H9 (cell line): ENCODE measurements at regions not wholly inside any gene's neighbourhood (a gene's known extent, or its start where the extent isn't known, plus 50 kb on each side); places are given as distances from the start of the nearest gene placed in this dataset.

Experiments
- DNase-seq: peaks from one replicate; pipeline ENCODE4 v3.0.0-alpha.2; 2017
- H2AFZ ChIP-seq: one replicate; pipeline ENCODE4 v1.6.1; 2013; ENCODE audit warnings: mild to moderate bottlenecking, low read length, control low read depth, moderate library complexity
- H2AK5ac ChIP-seq: 2 replicates; pipeline ENCODE4 v1.6.1; 2013; ENCODE audit warnings: low read length, control low read depth, mixed read lengths; ENCODE audit not compliant: insufficient read length
- H2BK120ac ChIP-seq: one replicate; pipeline ENCODE4 v1.6.1; 2013; ENCODE audit warnings: low read depth, mild to moderate bottlenecking, low read length, control low read depth, inconsistent platforms; ENCODE audit not compliant: poor library complexity, severe bottlenecking
- H2BK12ac ChIP-seq: 2 replicates; pipeline ENCODE4 v1.6.1; 2013; ENCODE audit warnings: low read length, control low read depth, mixed read lengths, low read depth; ENCODE audit not compliant: insufficient read length
- H2BK15ac ChIP-seq: 2 replicates; pipeline ENCODE4 v1.6.1; 2013; ENCODE audit warnings: low read depth, low read length, control low read depth
- H2BK20ac ChIP-seq: one replicate; pipeline ENCODE4 v1.6.1; 2013; ENCODE audit warnings: low read depth, mild to moderate bottlenecking, low read length, control low read depth, inconsistent platforms; ENCODE audit not compliant: poor library complexity, severe bottlenecking
- H2BK5ac ChIP-seq: 2 replicates; pipeline ENCODE4 v1.6.1; 2013; ENCODE audit warnings: low read length, control low read depth, mixed read lengths; ENCODE audit not compliant: insufficient read length
- H3K14ac ChIP-seq: 2 replicates; pipeline ENCODE4 v1.6.1; 2013; ENCODE audit warnings: low read length, control low read depth; ENCODE audit not compliant: insufficient read depth
- H3K18ac ChIP-seq: 2 replicates; pipeline ENCODE4 v1.6.1; 2013; ENCODE audit warnings: low read depth, mild to moderate bottlenecking, mixed read lengths, low read length, control low read depth; ENCODE audit not compliant: insufficient read length
- H3K23ac ChIP-seq: 2 replicates; pipeline ENCODE4 v1.6.1; 2013; ENCODE audit warnings: low read length, control low read depth, mixed read lengths, low read depth; ENCODE audit not compliant: insufficient read length
- H3K23me2 ChIP-seq: 2 replicates; pipeline ENCODE4 v1.6.1; 2013; ENCODE audit warnings: low read depth, mild to moderate bottlenecking, mixed read lengths, low read length, control low read depth; ENCODE audit not compliant: insufficient read length, poor library complexity, severe bottlenecking
- H3K27ac ChIP-seq: 2 replicates; pipeline ENCODE4 v1.5.1; 2013; ENCODE audit warnings: low read length, control low read depth, mixed read lengths, low read depth; ENCODE audit not compliant: insufficient read length
- H3K27me3 ChIP-seq: 2 replicates; pipeline ENCODE4 v1.6.1; 2013; ENCODE audit warnings: low read length, control low read depth, inconsistent platforms; ENCODE audit not compliant: insufficient read depth
- H3K4ac ChIP-seq: 2 replicates; pipeline ENCODE4 v1.6.1; 2013; ENCODE audit warnings: low read depth, mild to moderate bottlenecking, control low read depth, inconsistent platforms, low read length, moderate library complexity
- H3K4me1 ChIP-seq: 2 replicates; pipeline ENCODE4 v1.6.1; 2013; ENCODE audit warnings: low read length, control low read depth, inconsistent platforms; ENCODE audit not compliant: insufficient read depth
- H3K4me2 ChIP-seq: 2 replicates; pipeline ENCODE4 v1.6.1; 2013; ENCODE audit warnings: low read length, control low read depth, mixed read lengths; ENCODE audit not compliant: insufficient read length, insufficient read depth
- H3K56ac ChIP-seq: 2 replicates; pipeline ENCODE4 v1.6.1; 2013; ENCODE audit warnings: low read depth, mild to moderate bottlenecking, mixed read lengths, low read length, control low read depth; ENCODE audit not compliant: insufficient read length
- H3K79me1 ChIP-seq: 2 replicates; pipeline ENCODE4 v1.6.1; 2013; ENCODE audit warnings: low read depth, mild to moderate bottlenecking, moderate library complexity, low read length, control low read depth, inconsistent platforms; ENCODE audit not compliant: insufficient read depth, poor library complexity, severe bottlenecking
- H3K79me2 ChIP-seq: 2 replicates; pipeline ENCODE4 v1.6.1; 2013; ENCODE audit warnings: low read length, control low read depth, inconsistent platforms; ENCODE audit not compliant: insufficient read depth
- H3K9ac ChIP-seq: 2 replicates; pipeline ENCODE4 v1.6.1; 2013; ENCODE audit warnings: low read length, control low read depth, mixed read lengths; ENCODE audit not compliant: insufficient read length; ENCODE audit errors: extremely low read depth
- H3K9me3 ChIP-seq: one replicate; pipeline ENCODE4 v1.6.1; 2013; ENCODE audit warnings: low read depth, low read length, inconsistent platforms; ENCODE audit not compliant: control insufficient read depth
- H3T11ph ChIP-seq: one replicate; pipeline ENCODE4 v1.6.1; 2013; ENCODE audit warnings: mild to moderate bottlenecking, low read length, control low read depth, inconsistent platforms
- H4K20me1 ChIP-seq: one replicate; pipeline ENCODE4 v1.6.1; 2013; ENCODE audit not compliant: control insufficient read depth, insufficient read length, insufficient read depth
- H4K5ac ChIP-seq: 2 replicates; pipeline ENCODE4 v1.6.1; 2013; ENCODE audit warnings: low read depth, mild to moderate bottlenecking, mixed read lengths, low read length, control low read depth; ENCODE audit not compliant: insufficient read length
- H4K8ac ChIP-seq: replicated peaks from 2 replicates; pipeline ENCODE4 v1.6.1; 2013; ENCODE audit warnings: low read length, control low read depth, mixed read lengths, low read depth; ENCODE audit not compliant: insufficient read length
- H4K91ac ChIP-seq: 2 replicates; pipeline ENCODE4 v1.6.1; 2013; ENCODE audit warnings: low read depth, mild to moderate bottlenecking, moderate library complexity, mixed read lengths, low read length, control low read depth; ENCODE audit not compliant: insufficient read length
- H3K27ac Mint-ChIP-seq, 3 experiments: 2 replicates in 2 of 3; 3 replicates in 1 of 3; pipeline ENCODE4 v1.8.0; 2020 to 2021; ENCODE audit warnings: mixed read lengths in 3 of 3, mild to moderate bottlenecking in 1 of 3, moderate library complexity in 1 of 3
- H3K27me3 Mint-ChIP-seq: 2 replicates; pipeline ENCODE4 v1.8.0; 2021; ENCODE audit warnings: low read depth, mild to moderate bottlenecking, moderate library complexity, mixed read lengths
- H3K36me3 Mint-ChIP-seq, 3 experiments: 2 replicates in 2 of 3; 3 replicates in 1 of 3; pipeline ENCODE4 v1.8.0; 2020 to 2021; ENCODE audit warnings: low read depth in 3 of 3, mixed read lengths in 3 of 3; ENCODE audit not compliant: insufficient read depth in 1 of 3
- H3K4me1 Mint-ChIP-seq, 2 experiments: 2 replicates each; pipeline ENCODE4 v1.8.0; 2020; ENCODE audit warnings: mixed read lengths in 2 of 2
- H3K4me3 Mint-ChIP-seq, 2 experiments: 2 replicates in 1 of 2; 3 replicates in 1 of 2; pipeline ENCODE4 v1.8.0; 2020 to 2021; ENCODE audit warnings: mild to moderate bottlenecking in 2 of 2, mixed read lengths in 2 of 2, moderate library complexity in 1 of 2
- H3K9me3 Mint-ChIP-seq, 2 experiments: 2 replicates in 1 of 2; 3 replicates in 1 of 2; pipeline ENCODE4 v1.8.0; 2020; ENCODE audit warnings: mild to moderate bottlenecking in 2 of 2, mixed read lengths in 2 of 2, moderate library complexity in 1 of 2
- WGBS: extraction: QIAGEN DNeasy Blood & Tissue Kit; methylation state at CpG from one replicate; pipeline ENCODE4 v1.1.7; 2013; ENCODE audit warnings: missing lambda C conversion rate, low lambda C conversion rate, mixed read lengths; ENCODE audit not compliant: insufficient read length; ENCODE audit errors: extremely low coverage; 5-methylcytosine and 5-hydroxymethylcytosine counted together
- TF ChIP-seq, protein P1 (sequence below): fragments of 200-600 bp; sonication (generic); conservative IDR thresholded peaks from 3 replicates; pipeline ENCODE4 v1.8.0; 2021; ENCODE audit warnings: antibody characterized with exemption, mild to moderate bottlenecking

DNA sequence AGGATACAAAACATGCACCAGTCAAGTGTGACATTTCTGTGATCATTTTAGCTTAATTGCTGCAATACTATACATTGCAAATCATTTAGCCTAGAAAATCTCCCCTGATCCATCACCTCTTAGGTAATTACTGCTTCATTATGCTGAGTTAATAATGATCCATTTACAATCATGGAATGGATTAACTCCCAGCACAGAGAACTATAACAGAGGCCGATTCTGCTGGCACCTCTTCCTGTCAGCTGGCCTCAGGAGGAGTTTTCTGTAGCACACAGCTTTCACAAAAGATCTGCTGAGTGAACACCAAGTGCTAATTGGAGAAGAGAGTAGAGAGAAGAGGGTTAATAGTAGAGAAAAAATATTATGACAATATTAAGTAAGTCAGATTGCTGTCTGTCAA, 591.8 kb upstream of the KIRREL3 start:
- H2AFZ ChIP-seq, result no peak overlapping the region
- no peak overlapping the region for H4K8ac ChIP-seq
- no peak overlapping the region for H2BK12ac ChIP-seq
- WGBS, result no CpG with 5 or more reads among the region's 1 CpG
- H3K4ac ChIP-seq, result no peak overlapping the region
- DNase-seq, result no peak
- H3K23ac ChIP-seq, result no peak overlapping the region
- Mint-ChIP-seq H3K36me3 (no peaks in the 10 kb centered on the region), H3K27me3 (no peaks in the 10 kb centered on the region), H3K9me3 (no peaks in the 10 kb centered on the region), H3K27ac (no peak overlapping the region), H3K4me3 (no peak overlapping the region), H3K4me1 (0 out of 4 replicates have a peak, but pooled peaks cover 0 to 2% of the 10 kb centered on the region in 2 experiments)
- H3K4me1 ChIP-seq, result no peaks in the 10 kb centered on the region
- no peak overlapping the region for H3K4me2 ChIP-seq
- no peak overlapping the region for H2BK5ac ChIP-seq
- no peak overlapping the region for H2BK120ac ChIP-seq
- H2AK5ac ChIP-seq, result no peak overlapping the region
- H3K9ac ChIP-seq, result no peak overlapping the region
- TF ChIP-seq, protein P1, sequence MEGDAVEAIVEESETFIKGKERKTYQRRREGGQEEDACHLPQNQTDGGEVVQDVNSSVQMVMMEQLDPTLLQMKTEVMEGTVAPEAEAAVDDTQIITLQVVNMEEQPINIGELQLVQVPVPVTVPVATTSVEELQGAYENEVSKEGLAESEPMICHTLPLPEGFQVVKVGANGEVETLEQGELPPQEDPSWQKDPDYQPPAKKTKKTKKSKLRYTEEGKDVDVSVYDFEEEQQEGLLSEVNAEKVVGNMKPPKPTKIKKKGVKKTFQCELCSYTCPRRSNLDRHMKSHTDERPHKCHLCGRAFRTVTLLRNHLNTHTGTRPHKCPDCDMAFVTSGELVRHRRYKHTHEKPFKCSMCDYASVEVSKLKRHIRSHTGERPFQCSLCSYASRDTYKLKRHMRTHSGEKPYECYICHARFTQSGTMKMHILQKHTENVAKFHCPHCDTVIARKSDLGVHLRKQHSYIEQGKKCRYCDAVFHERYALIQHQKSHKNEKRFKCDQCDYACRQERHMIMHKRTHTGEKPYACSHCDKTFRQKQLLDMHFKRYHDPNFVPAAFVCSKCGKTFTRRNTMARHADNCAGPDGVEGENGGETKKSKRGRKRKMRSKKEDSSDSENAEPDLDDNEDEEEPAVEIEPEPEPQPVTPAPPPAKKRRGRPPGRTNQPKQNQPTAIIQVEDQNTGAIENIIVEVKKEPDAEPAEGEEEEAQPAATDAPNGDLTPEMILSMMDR, result no peak
- H3K18ac ChIP-seq, result no peak overlapping the region
- no peaks in the 10 kb centered on the region for H3K79me1 ChIP-seq
- no peaks in the 10 kb centered on the region for H4K20me1 ChIP-seq
- no peak overlapping the region for H4K91ac ChIP-seq
- no peak overlapping the region for H3K56ac ChIP-seq
- H2BK15ac ChIP-seq, result no peak overlapping the region
- H3K14ac ChIP-seq, result no peak overlapping the region
- H3K23me2 ChIP-seq, result no peaks in the 10 kb centered on the region
- H3K9me3 ChIP-seq, result no peaks in the 10 kb centered on the region
- H3K27me3 ChIP-seq, result no peaks in the 10 kb centered on the region
- H3T11ph ChIP-seq, result no peak overlapping the region
- H3K79me2 ChIP-seq, result no peaks in the 10 kb centered on the region
- no peak overlapping the region for H4K5ac ChIP-seq
- no peak overlapping the region for H3K27ac ChIP-seq
- no peak overlapping the region for H2BK20ac ChIP-seq
